WTC11 (cell line): ENCODE measurements at regions not wholly inside any gene's neighbourhood (a gene's known extent, or its start where the extent isn't known, plus 50 kb on each side); places are given as distances from the start of the nearest gene placed in this dataset.

Experiments
- ATAC-seq: fragments of 200-7000 bp; cut with Tn5 transposase; 2 replicates; pipeline ENCODE4 v1.10.0; 2021; ENCODE audit warnings: mild to moderate bottlenecking, moderate library complexity
- CTCF ChIA-PET: fragments of 300-600 bp; sonication (Branson Sonifier 250); formaldehyde crosslinking; loops from one replicate; lab custom pipeline; 2021; ENCODE audit warnings: antibody characterized with exemption; lab: Charles Lee
- POLR2A ChIA-PET: fragments of 350-600 bp; sonication (Branson Sonifier 250); formaldehyde crosslinking; loops from one replicate; lab custom pipeline; 2021; ENCODE audit warnings: antibody characterized with exemption; lab: Charles Lee
- DNase-seq: peaks from one replicate; pipeline ENCODE4 v3.0.0; 2021; ENCODE audit warnings: low spot score
- H3K27ac Mint-ChIP-seq: 2 replicates; pipeline ENCODE4 v1.8.0; 2021; ENCODE audit warnings: mixed read lengths
- H3K27me3 Mint-ChIP-seq: 2 replicates; pipeline ENCODE4 v1.8.0; 2021; ENCODE audit warnings: low read depth, mild to moderate bottlenecking, moderate library complexity, mixed read lengths
- H3K36me3 Mint-ChIP-seq: 2 replicates; pipeline ENCODE4 v1.8.0; 2021; ENCODE audit warnings: mixed read lengths
- H3K4me1 Mint-ChIP-seq: 2 replicates; pipeline ENCODE4 v1.8.0; 2022; ENCODE audit warnings: mixed read lengths
- H3K4me3 Mint-ChIP-seq: 2 replicates; pipeline ENCODE4 v1.8.0; 2021; ENCODE audit warnings: mild to moderate bottlenecking, moderate library complexity, mixed read lengths
- H3K9me3 Mint-ChIP-seq: 2 replicates; pipeline ENCODE4 v1.8.0; 2021; ENCODE audit warnings: mixed read lengths
- ATF3 ChIP-seq: sonication (generic); formaldehyde crosslinking; conservative IDR thresholded peaks from 2 replicates; pipeline ENCODE4 v1.8.1; 2022; ENCODE audit warnings: mild to moderate bottlenecking, missing genetic modification reagents
- CTCF ChIP-seq: fragments of 200-600 bp; IDR thresholded peaks from 2 replicates; pipeline ENCODE4 v1.8.0; 2022; ENCODE audit warnings: antibody characterized with exemption
- E2F1 ChIP-seq: sonication (generic); formaldehyde crosslinking; IDR thresholded peaks from 2 replicates; pipeline ENCODE4 v1.8.0; 2022; ENCODE audit warnings: mild to moderate bottlenecking, missing genetic modification reagents
- E2F4 ChIP-seq: sonication (generic); formaldehyde crosslinking; IDR thresholded peaks from 2 replicates; pipeline ENCODE4 v1.8.1; 2022; ENCODE audit warnings: low read depth, mild to moderate bottlenecking, moderate library complexity, missing genetic modification reagents, borderline replicate concordance
- FOXJ3 ChIP-seq: sonication (generic); formaldehyde crosslinking; IDR thresholded peaks from 2 replicates; pipeline ENCODE4 v1.9.0; 2021; ENCODE audit warnings: missing genetic modification reagents, mild to moderate bottlenecking, borderline replicate concordance
- IRF1 ChIP-seq: sonication (generic); formaldehyde crosslinking; IDR thresholded peaks from 2 replicates; pipeline ENCODE4 v1.8.0; 2023; ENCODE audit warnings: missing genetic modification reagents
- RORB ChIP-seq: fragments of 250-450 bp; sonication (Bioruptor Pico); IDR thresholded peaks from 2 replicates; pipeline ENCODE4 v1.9.0; 2021; ENCODE audit warnings: mild to moderate bottlenecking
- SMAD4 ChIP-seq: sonication (generic); formaldehyde crosslinking; IDR thresholded peaks from 2 replicates; pipeline ENCODE4 v1.8.0; 2022; ENCODE audit warnings: mild to moderate bottlenecking, missing genetic modification reagents
- TCF7 ChIP-seq: sonication (generic); formaldehyde crosslinking; IDR thresholded peaks from 2 replicates; pipeline ENCODE4 v1.8.0; 2022; ENCODE audit warnings: mild to moderate bottlenecking, low read depth, missing genetic modification reagents, moderate library complexity
- ZBTB43 ChIP-seq: sonication (generic); formaldehyde crosslinking; IDR thresholded peaks from 2 replicates; pipeline ENCODE4 v1.8.1; 2023; ENCODE audit warnings: mild to moderate bottlenecking, missing genetic modification reagents
- ZNF416 ChIP-seq: fragments of 250-450 bp; sonication (Bioruptor Pico); IDR thresholded peaks from 2 replicates; pipeline ENCODE4 v1.9.0; 2021; ENCODE audit warnings: mild to moderate bottlenecking, inconsistent platforms
- ZNF512 ChIP-seq: sonication (generic); formaldehyde crosslinking; IDR thresholded peaks from 2 replicates; pipeline ENCODE4 v1.8.1; 2022; ENCODE audit warnings: missing genetic modification reagents, borderline replicate concordance
- TF ChIP-seq, protein P1 (sequence below): fragments of 250-450 bp; sonication (Bioruptor Pico); IDR thresholded peaks from 2 replicates; pipeline ENCODE4 v1.8.0; 2021; ENCODE audit warnings: mild to moderate bottlenecking
- TF ChIP-seq, protein P2 (sequence below): sonication (generic); formaldehyde crosslinking; IDR thresholded peaks from 2 replicates; pipeline ENCODE4 v1.8.1; 2022; ENCODE audit warnings: mild to moderate bottlenecking, missing genetic modification reagents, moderate library complexity, borderline replicate concordance
- TF ChIP-seq, protein P3 (sequence below): sonication (generic); formaldehyde crosslinking; IDR thresholded peaks from 2 replicates; pipeline ENCODE4 v1.8.0; 2022; ENCODE audit warnings: mild to moderate bottlenecking, missing genetic modification reagents

DNA sequence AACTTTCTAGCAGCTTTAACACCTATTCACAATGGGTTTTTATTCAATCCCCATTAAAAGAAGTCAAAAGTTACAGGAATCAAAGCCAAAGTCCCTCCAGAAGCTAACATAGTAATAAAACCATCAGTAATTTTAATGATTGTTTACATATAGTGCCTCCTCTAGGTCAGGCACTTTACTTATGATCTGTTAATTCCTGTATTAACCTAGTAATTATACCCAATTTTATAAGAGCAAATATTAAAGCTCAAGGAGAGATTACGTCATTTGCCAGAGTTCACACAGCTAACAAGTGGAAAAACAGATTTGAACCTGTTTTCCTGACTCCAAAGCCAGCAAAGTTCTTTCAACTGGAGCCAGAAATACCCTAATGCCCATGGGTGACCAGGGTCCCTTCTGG is 112.9 kb upstream of the F3 start:
- no peak for TF ChIP-seq ZNF512 (CRISPR knock-in tag)
- TF ChIP-seq CTCF = no peak
- no peak for TF ChIP-seq IRF1 (CRISPR knock-in tag)
- no peak for TF ChIP-seq E2F1 (CRISPR knock-in tag)
- TF ChIP-seq, protein P1, sequence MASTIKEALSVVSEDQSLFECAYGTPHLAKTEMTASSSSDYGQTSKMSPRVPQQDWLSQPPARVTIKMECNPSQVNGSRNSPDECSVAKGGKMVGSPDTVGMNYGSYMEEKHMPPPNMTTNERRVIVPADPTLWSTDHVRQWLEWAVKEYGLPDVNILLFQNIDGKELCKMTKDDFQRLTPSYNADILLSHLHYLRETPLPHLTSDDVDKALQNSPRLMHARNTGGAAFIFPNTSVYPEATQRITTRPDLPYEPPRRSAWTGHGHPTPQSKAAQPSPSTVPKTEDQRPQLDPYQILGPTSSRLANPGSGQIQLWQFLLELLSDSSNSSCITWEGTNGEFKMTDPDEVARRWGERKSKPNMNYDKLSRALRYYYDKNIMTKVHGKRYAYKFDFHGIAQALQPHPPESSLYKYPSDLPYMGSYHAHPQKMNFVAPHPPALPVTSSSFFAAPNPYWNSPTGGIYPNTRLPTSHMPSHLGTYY (CRISPR knock-in tag) = no peak
- TF ChIP-seq ATF3 (CRISPR knock-in tag) = no peak
- TF ChIP-seq, protein P2, sequence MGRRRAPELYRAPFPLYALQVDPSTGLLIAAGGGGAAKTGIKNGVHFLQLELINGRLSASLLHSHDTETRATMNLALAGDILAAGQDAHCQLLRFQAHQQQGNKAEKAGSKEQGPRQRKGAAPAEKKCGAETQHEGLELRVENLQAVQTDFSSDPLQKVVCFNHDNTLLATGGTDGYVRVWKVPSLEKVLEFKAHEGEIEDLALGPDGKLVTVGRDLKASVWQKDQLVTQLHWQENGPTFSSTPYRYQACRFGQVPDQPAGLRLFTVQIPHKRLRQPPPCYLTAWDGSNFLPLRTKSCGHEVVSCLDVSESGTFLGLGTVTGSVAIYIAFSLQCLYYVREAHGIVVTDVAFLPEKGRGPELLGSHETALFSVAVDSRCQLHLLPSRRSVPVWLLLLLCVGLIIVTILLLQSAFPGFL (CRISPR knock-in tag) = no peak
- ATAC-seq (no peak), DNase-seq (no peak)
- ChIA-PET POLR2A (no interaction called here), CTCF (no interaction called here)
- peaks cover 10% of the 10 kb centered on the region for H3K9me3 Mint-ChIP-seq
- H3K4me3 Mint-ChIP-seq = no peak overlapping the region
- peaks cover 7% of the 10 kb centered on the region; the same call in 1 of the 2 replicates for H3K36me3 Mint-ChIP-seq
- peaks cover 40% of the 10 kb centered on the region for H3K4me1 Mint-ChIP-seq
- no peaks in the 10 kb centered on the region for H3K27me3 Mint-ChIP-seq
- H3K27ac Mint-ChIP-seq = no peak overlapping the region

- CTCF ChIA-PET = no interaction called here
- ATAC-seq (no peak), DNase-seq (no peak)
These were observed 112.5 kb upstream of the F3 start for GRCh38 chr1:94654031-94654430.

GRCh38 chr1:94653454-94653853 is 111.9 kb upstream of the F3 start:
- Mint-ChIP-seq H3K4me1 (peaks cover 37% of the 10 kb centered on the region), H3K9me3 (peaks cover 7% of the 10 kb centered on the region), H3K27me3 (no peaks in the 10 kb centered on the region)
- CTCF ChIA-PET = no interaction called here
- TF ChIP-seq ZBTB43 (no peak), E2F4 (CRISPR knock-in tag) (no peak)
- TF ChIP-seq, all 79 proteins: peak for 0
- no peak overlapping the region for H3K4me3 Mint-ChIP-seq
- DNase-seq = no peak
- ATAC-seq = no peak
- H3K36me3 Mint-ChIP-seq = peaks cover 5% of the 10 kb centered on the region; the same call in 1 of the 2 replicates
- no peak overlapping the region for H3K27ac Mint-ChIP-seq
- POLR2A ChIA-PET = no interaction called here

More at GRCh38 chr1:94654031-94654430, 112.5 kb upstream of the F3 start:
- Mint-ChIP-seq H3K4me3 (no peak overlapping the region), H3K9me3 (peaks cover 7% of the 10 kb centered on the region), H3K4me1 (peaks cover 36% of the 10 kb centered on the region), H3K36me3 (peaks cover 5% of the 10 kb centered on the region; the same call in 1 of the 2 replicates), H3K27me3 (no peaks in the 10 kb centered on the region), H3K27ac (no peak overlapping the region)
- POLR2A ChIA-PET = no interaction called here
- no peak for TF ChIP-seq RORB (CRISPR knock-in tag)
- no peak for TF ChIP-seq ZNF416 (CRISPR knock-in tag)
- no peak for TF ChIP-seq FOXJ3 (CRISPR knock-in tag)
- no peak for TF ChIP-seq SMAD4
- TF ChIP-seq TCF7 (CRISPR knock-in tag) = no peak
- TF ChIP-seq, protein P3, sequence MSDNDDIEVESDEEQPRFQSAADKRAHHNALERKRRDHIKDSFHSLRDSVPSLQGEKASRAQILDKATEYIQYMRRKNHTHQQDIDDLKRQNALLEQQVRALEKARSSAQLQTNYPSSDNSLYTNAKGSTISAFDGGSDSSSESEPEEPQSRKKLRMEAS (CRISPR knock-in tag) = no peak
